Panc1 (cell line): ENCODE measurements at regions not wholly inside any gene's neighbourhood (a gene's known extent, or its start where the extent isn't known, plus 50 kb on each side); places are given as distances from the start of the nearest gene placed in this dataset.

ENCODE experiments used
- CTCF ChIP-seq: fragments of 450-650 bp; IDR thresholded peaks from 2 replicates; pipeline ENCODE4 v1.5.1; 2017; ENCODE audit warnings: mild to moderate bottlenecking
- POLR2AphosphoS5 ChIP-seq: IDR thresholded peaks from 2 replicates; pipeline ENCODE4 v1.6.1; 2012; ENCODE audit warnings: mild to moderate bottlenecking, low read depth, low read length, moderate library complexity
- REST ChIP-seq, 2 experiments: IDR thresholded peaks; 2 replicates each; pipeline ENCODE4 v1.6.1; 2011 to 2012; ENCODE audit warnings: low read depth in 2 of 2, control low read depth in 1 of 2, low read length in 1 of 2, mild to moderate bottlenecking in 1 of 2, moderate library complexity in 1 of 2; ENCODE audit not compliant: insufficient read depth in 1 of 2
- SIN3A ChIP-seq: IDR thresholded peaks from 2 replicates; pipeline ENCODE4 v1.6.1; 2012; ENCODE audit warnings: low read depth, mild to moderate bottlenecking, low read length, moderate library complexity, borderline replicate concordance; ENCODE audit not compliant: insufficient read depth
- TCF7L2 ChIP-seq: IDR thresholded peaks from 2 replicates; pipeline ENCODE4 v1.6.1; 2011; ENCODE audit warnings: mild to moderate bottlenecking, low read depth, low read length, inconsistent platforms

- TF ChIP-seq CTCF: no peak
- TF ChIP-seq REST (IDR thresholded peaks at IDR 0.05; ENCODE audit: insufficient read depth in 1 of 2, low read depth in 2 of 2, low read length in 1 of 2): no peak
- no peak for TF ChIP-seq POLR2AphosphoS5
- TF ChIP-seq SIN3A: no peak
- TF ChIP-seq TCF7L2: no peak
Observed at GRCh38 chrX:94814216-94814615, 1140.2 kb downstream of the FAM133A start.
